Endothelial cell (in vitro differentiated cells): ENCODE measurements at regions not wholly inside any gene's neighbourhood (a gene's known extent, or its start where the extent isn't known, plus 50 kb on each side); places are given as distances from the start of the nearest gene placed in this dataset.

ENCODE experiments used
- DNase-seq: peaks from one replicate; pipeline ENCODE4 v3.0.0; 2021; ENCODE audit warnings: low spot score
- H3K27ac Mint-ChIP-seq: one replicate; pipeline ENCODE4 v1.8.0; 2021; ENCODE audit warnings: mixed read lengths, inconsistent platforms; ENCODE audit not compliant: unreplicated experiment
- H3K27me3 Mint-ChIP-seq: one replicate; pipeline ENCODE4 v1.8.0; 2021; ENCODE audit warnings: mild to moderate bottlenecking, moderate library complexity, mixed read lengths, inconsistent platforms; ENCODE audit not compliant: unreplicated experiment
- H3K36me3 Mint-ChIP-seq: one replicate; pipeline ENCODE4 v1.8.0; 2021; ENCODE audit warnings: mild to moderate bottlenecking, low read depth, mixed read lengths, inconsistent platforms; ENCODE audit not compliant: unreplicated experiment
- H3K4me1 Mint-ChIP-seq: one replicate; pipeline ENCODE4 v1.8.0; 2021; ENCODE audit warnings: mild to moderate bottlenecking, mixed read lengths, inconsistent platforms; ENCODE audit not compliant: unreplicated experiment
- H3K4me3 Mint-ChIP-seq: one replicate; pipeline ENCODE4 v1.8.0; 2021; ENCODE audit warnings: mild to moderate bottlenecking, mixed read lengths, inconsistent platforms; ENCODE audit not compliant: unreplicated experiment
- H3K9me3 Mint-ChIP-seq: one replicate; pipeline ENCODE4 v1.8.0; 2021; ENCODE audit warnings: mixed read lengths, inconsistent platforms; ENCODE audit not compliant: unreplicated experiment
- CTCF ChIP-seq: fragments of 200-600 bp; sonication (generic); IDR thresholded peaks from one replicate; pipeline ENCODE4 v1.5.0; 2021; ENCODE audit warnings: antibody characterized with exemption; ENCODE audit not compliant: unreplicated experiment

- H3K9me3 Mint-ChIP-seq: no peaks in the 10 kb centered on the region
- no peak for TF ChIP-seq CTCF
- peaks cover 1% of the 10 kb centered on the region for H3K27me3 Mint-ChIP-seq
- H3K4me1 Mint-ChIP-seq: no peaks in the 10 kb centered on the region
- DNase-seq: no peak
- H3K27ac Mint-ChIP-seq: no peak overlapping the region
- H3K4me3 Mint-ChIP-seq: no peak overlapping the region
- H3K36me3 Mint-ChIP-seq: no peaks in the 10 kb centered on the region
Measured at GRCh38 chr2:12037301-12037700, 290.9 kb downstream of the LPIN1 start.

GRCh38 chr2:12041236-12041635 is 294.8 kb downstream of the LPIN1 start:
- TF ChIP-seq CTCF: no peak
- Mint-ChIP-seq H3K27me3 (no peaks in the 10 kb centered on the region), H3K9me3 (no peaks in the 10 kb centered on the region), H3K4me3 (no peak overlapping the region), H3K27ac (no peak overlapping the region), H3K4me1 (no peaks in the 10 kb centered on the region), H3K36me3 (no peaks in the 10 kb centered on the region)
- no peak for DNase-seq

DNA sequence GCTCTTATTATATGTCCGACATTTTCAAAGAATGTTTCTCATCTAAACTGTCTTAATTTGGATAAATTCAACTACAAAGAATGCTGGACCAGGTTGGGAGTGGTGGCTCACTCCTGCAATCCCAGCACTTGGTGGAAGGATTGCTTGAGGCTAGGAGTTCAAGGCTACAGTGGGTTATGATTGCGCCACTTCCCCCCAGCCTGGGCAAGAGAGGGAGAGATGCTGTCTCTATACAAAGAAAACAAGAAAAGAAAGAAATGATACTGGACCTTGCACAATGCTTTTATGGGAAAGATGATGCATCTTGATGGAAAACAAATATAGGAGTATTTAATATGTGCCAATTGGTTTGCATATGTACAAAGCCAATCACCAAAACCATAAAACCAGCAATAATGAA is 296.7 kb downstream of the LPIN1 start:
- no peaks in the 10 kb centered on the region for H3K36me3 Mint-ChIP-seq
- no peak for DNase-seq
- H3K27me3 Mint-ChIP-seq: no peaks in the 10 kb centered on the region
- TF ChIP-seq CTCF: no peak
- no peak overlapping the region for H3K27ac Mint-ChIP-seq
- no peak overlapping the region for H3K4me3 Mint-ChIP-seq
- H3K4me1 Mint-ChIP-seq: no peaks in the 10 kb centered on the region
- H3K9me3 Mint-ChIP-seq: no peaks in the 10 kb centered on the region

- no peak overlapping the region for H3K27ac Mint-ChIP-seq
- no peaks in the 10 kb centered on the region for H3K36me3 Mint-ChIP-seq
- no peak for TF ChIP-seq CTCF
- no peak for DNase-seq
- no peaks in the 10 kb centered on the region for H3K9me3 Mint-ChIP-seq
- H3K4me3 Mint-ChIP-seq: no peak overlapping the region
- no peaks in the 10 kb centered on the region for H3K4me1 Mint-ChIP-seq
- no peaks in the 10 kb centered on the region for H3K27me3 Mint-ChIP-seq
Measured at GRCh38 chr2:12044857-12045256, 298.4 kb downstream of the LPIN1 start.

GRCh38 chr2:12045864-12046291 is 299.4 kb downstream of the LPIN1 start:
- no peak overlapping the region for H3K27ac Mint-ChIP-seq
- no peaks in the 10 kb centered on the region for H3K4me1 Mint-ChIP-seq
- H3K9me3 Mint-ChIP-seq: no peaks in the 10 kb centered on the region
- DNase-seq: no peak
- no peaks in the 10 kb centered on the region for H3K36me3 Mint-ChIP-seq
- TF ChIP-seq CTCF: no peak
- no peaks in the 10 kb centered on the region for H3K27me3 Mint-ChIP-seq
- H3K4me3 Mint-ChIP-seq: no peak overlapping the region
